ENCODE measurements at regions not wholly inside any gene's neighbourhood (a gene's known extent, or its start where the extent isn't known, plus 50 kb on each side); places are given as distances from the start of the nearest gene placed in this dataset.
A peak's percentile ranks its signal among the peaks of the same experiment; 100 is the strongest.
"Not testable (repeated sequence)": the region's sequence is repeated elsewhere in the genome, so short reads cannot be mapped to it uniquely, and the experiment has no call there.

DNA sequence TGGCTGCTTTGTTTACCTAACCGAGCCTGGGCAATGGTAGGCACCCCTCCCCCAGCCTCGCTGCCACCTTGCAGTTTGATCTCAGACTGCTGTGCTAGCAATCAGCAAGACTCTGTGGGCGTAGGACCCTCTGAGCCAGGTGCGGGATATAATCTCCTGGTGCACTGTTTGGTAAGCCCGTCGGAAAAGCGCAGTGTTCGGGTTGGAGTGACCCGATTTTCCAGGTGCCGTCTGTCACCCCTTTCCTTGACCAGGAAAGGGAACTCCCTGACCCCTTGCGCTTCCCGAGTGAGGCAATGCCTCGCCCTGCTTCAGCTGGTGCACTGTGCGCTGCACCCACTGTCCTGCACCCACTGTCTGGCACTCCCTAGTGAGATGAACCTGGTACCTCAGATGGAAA, 482.2 kb upstream of the SMC2 start:
- not testable (repeated sequence) for H3K4me3 ChIP-seq (ENCODE audit: low read length); H2AFZ ChIP-seq (ENCODE audit: low read depth, low read length); H3K36me3 ChIP-seq (ENCODE audit: insufficient read depth, low read length); H3K4me1 ChIP-seq (ENCODE audit: insufficient read depth, low read length); H3K27me3 ChIP-seq (ENCODE audit: insufficient read depth, low read length); H3K9me3 ChIP-seq (ENCODE audit: low read length)

DNA sequence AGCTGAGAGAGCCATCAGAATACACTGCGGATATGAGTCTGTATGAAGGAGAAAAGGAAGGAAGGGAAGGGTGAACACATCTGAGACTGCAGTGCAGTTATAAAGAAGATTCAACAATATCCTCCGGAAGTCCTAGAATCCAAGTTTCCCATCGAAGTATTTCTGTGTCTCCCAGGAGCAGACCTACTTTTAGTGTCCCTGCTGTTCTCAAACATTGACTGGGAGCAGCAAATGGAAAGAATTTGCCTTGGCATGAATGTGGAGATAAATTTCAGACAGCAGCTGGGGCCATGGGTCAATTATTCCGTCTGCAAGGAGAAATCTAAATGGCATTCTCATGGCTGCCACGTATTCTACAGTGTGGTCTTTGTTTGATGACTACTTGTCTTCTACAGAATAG, 478.1 kb upstream of the SMC2 start:
- Histone ChIP-seq H3K4me3 (ENCODE audit: low read length) (no peak overlapping the region), H2AFZ (ENCODE audit: low read depth, low read length) (no peak overlapping the region), H3K36me3 (ENCODE audit: insufficient read depth, low read length) (no peaks in the 10 kb centered on the region), H3K4me1 (ENCODE audit: insufficient read depth, low read length) (no peaks in the 10 kb centered on the region), H3K27me3 (ENCODE audit: insufficient read depth, low read length) (no peaks in the 10 kb centered on the region), H3K9me3 (ENCODE audit: low read length) (no peaks in the 10 kb centered on the region)

DNA sequence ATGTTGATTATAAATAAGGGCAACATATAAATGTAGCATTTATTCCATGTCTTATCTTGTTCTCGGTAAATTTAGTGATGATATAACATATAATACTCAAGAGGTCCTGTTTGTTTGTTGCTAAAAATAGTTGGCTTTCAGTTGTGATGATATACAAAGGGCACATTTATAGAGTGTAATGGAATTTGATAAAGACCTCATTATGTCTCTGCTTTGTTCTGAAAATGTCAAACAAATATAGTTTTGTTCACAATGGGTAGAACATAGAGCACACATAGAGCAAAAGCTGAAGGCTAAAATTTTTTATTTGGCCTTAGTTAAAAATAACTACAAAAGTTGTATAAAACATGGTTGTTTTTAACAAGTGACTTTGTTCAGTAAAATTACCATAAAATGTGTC, 477.1 kb upstream of the SMC2 start:
- Histone ChIP-seq H2AFZ (ENCODE audit: low read depth, low read length) (no peak overlapping the region), H3K36me3 (ENCODE audit: insufficient read depth, low read length) (no peaks in the 10 kb centered on the region), H3K4me3 (ENCODE audit: low read length) (no peak overlapping the region), H3K9me3 (ENCODE audit: low read length) (no peaks in the 10 kb centered on the region), H3K27me3 (ENCODE audit: insufficient read depth, low read length) (no peaks in the 10 kb centered on the region), H3K4me1 (ENCODE audit: insufficient read depth, low read length) (no peaks in the 10 kb centered on the region)

DNA sequence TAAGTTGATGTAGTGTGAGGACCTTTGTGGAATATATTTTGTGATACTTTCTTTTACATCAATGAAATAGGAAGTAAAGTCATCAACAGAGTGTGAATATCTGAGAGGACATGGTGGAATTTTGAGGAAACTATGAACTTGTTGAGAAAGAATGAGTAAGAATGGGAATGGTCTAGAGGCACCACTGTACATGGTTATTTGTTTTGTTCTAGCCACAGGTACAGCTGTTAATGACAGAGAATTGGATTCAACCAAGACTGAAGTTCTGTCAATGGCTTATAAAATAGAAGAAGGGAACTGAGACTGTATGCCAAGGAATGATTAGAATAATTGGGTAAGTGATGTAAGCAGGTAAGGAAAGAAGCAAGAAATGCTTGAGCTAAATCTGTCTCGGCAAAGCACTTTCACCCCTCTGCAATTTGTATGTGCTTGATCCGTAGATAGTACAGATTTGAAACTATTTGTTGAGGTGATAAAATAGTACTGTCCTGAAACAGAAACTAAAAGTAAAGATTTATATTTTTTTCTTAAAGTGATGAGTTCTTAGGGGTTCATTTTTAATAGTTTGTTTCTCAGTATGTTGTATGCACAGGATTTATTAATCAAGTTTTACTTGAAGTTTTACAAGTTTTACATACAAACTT, 468.8 kb upstream of the SMC2 start:
- H3K36me3 ChIP-seq (ENCODE audit: insufficient read depth, low read length) = no peaks in the 10 kb centered on the region

DNA sequence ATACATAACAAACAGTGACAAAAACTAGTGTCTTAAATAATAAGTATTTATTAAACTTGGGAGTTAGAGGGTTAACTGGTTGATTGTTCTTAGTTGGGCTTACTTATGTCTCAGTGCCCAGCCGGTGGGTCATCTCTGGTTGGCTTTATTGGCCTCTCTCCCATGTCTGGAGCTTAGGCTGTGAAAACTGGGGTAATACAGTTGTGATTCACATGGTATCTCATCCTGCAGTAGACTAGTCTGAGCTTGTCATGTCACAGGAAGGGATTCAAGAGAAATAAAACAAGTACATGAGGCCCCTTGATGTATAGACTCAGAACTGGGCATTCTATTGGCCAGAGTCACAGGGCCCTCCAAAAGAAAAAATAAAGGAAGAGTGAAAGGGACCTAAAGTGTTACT, 466.4 kb upstream of the SMC2 start:
- no peaks in the 10 kb centered on the region for H3K9me3 ChIP-seq (ENCODE audit: low read length)
- no peaks in the 10 kb centered on the region for H3K36me3 ChIP-seq (ENCODE audit: insufficient read depth, low read length)
- no peak overlapping the region for H2AFZ ChIP-seq (ENCODE audit: low read depth, low read length)
- H3K27me3 ChIP-seq (ENCODE audit: insufficient read depth, low read length) = no peaks in the 10 kb centered on the region
- no peak overlapping the region for H3K4me3 ChIP-seq (ENCODE audit: low read length)
- no peaks in the 10 kb centered on the region for H3K4me1 ChIP-seq (ENCODE audit: insufficient read depth, low read length)

More for the DNA sequence above, 468.8 kb upstream of the SMC2 start:
- H3K9me3 ChIP-seq (ENCODE audit: low read length) = no peaks in the 10 kb centered on the region
- H3K27me3 ChIP-seq (ENCODE audit: insufficient read depth, low read length) = no peaks in the 10 kb centered on the region
- H2AFZ ChIP-seq (ENCODE audit: low read depth, low read length) = no peak overlapping the region
- no peaks in the 10 kb centered on the region for H3K4me1 ChIP-seq (ENCODE audit: insufficient read depth, low read length)
- no peak overlapping the region for H3K4me3 ChIP-seq (ENCODE audit: low read length)

DNA sequence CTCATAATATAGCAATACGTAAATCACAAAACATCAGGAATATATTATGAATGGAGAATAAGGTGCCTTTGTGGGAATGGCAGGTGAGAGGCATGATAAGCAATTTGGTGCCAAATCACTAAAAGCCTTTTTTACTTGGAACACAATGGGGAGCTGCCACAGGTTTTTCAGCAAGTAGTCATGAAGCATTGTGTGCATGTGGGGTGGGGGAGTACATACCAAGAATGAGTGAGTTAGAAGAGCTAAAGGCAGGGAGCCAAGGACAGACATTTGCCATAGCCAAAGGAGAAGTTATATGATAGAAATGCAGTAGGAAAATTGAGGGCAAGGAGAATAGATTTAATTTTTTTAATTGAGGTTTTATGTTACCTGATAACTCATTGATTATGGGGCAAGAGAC, 445.0 kb upstream of the SMC2 start:
- no peak overlapping the region for H3K4me3 ChIP-seq (ENCODE audit: low read length)
- no peaks in the 10 kb centered on the region for H3K4me1 ChIP-seq (ENCODE audit: insufficient read depth, low read length)
- H3K36me3 ChIP-seq (ENCODE audit: insufficient read depth, low read length) = no peaks in the 10 kb centered on the region
- H3K27me3 ChIP-seq (ENCODE audit: insufficient read depth, low read length) = no peaks in the 10 kb centered on the region
- H3K9me3 ChIP-seq (ENCODE audit: low read length) = no peaks in the 10 kb centered on the region
- no peak overlapping the region for H2AFZ ChIP-seq (ENCODE audit: low read depth, low read length)

DNA sequence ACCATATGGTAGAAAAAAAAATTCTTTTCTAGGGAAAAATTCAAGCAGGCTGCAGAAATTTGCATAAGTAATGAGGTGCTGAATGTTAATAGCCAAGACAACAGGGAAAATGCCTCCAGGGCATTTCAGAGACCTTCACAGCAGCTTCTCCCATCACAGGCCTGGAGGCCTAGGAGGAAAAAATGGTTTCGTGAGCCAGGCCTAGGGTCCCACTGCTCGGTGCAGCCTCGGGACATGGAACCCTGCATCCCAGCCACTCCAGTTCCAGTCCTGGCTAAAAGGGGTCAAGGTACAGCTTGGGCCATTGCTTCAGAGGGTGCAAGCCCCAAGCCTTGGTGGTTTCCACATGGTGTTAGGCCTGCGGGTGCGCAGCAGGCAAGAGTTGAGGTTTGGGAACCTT, 436.0 kb upstream of the SMC2 start:
- Histone ChIP-seq H3K36me3 (ENCODE audit: insufficient read depth, low read length) (no peaks in the 10 kb centered on the region), H3K27me3 (ENCODE audit: insufficient read depth, low read length) (no peaks in the 10 kb centered on the region), H2AFZ (ENCODE audit: low read depth, low read length) (no peak overlapping the region), H3K4me1 (ENCODE audit: insufficient read depth, low read length) (no peaks in the 10 kb centered on the region), H3K9me3 (ENCODE audit: low read length) (no peaks in the 10 kb centered on the region), H3K4me3 (ENCODE audit: low read length) (no peak overlapping the region)

DNA sequence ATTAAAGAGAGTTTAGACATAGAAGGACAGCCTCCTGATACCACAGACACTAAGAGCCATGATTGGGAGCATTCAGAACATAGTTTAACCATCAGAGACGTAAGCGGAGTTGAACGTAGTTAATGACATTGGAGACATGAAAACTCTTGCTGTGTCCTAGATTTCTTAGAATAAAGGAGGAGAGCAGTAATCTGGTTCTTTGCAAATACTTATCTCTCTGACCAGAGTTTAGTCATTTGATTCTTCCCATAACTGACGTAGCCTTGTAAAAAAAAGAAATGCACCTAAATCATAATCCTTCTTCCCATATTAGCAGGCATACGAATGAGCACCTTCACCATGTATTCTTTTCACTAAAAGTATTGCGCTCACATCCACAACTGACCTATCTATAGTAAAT, 433.3 kb upstream of the SMC2 start:
- no peak overlapping the region for H2AFZ ChIP-seq (ENCODE audit: low read depth, low read length)
- H3K27me3 ChIP-seq (ENCODE audit: insufficient read depth, low read length) = no peaks in the 10 kb centered on the region
- no peaks in the 10 kb centered on the region for H3K9me3 ChIP-seq (ENCODE audit: low read length)
- H3K4me3 ChIP-seq (ENCODE audit: low read length) = no peak overlapping the region
- H3K4me1 ChIP-seq (ENCODE audit: insufficient read depth, low read length) = no peaks in the 10 kb centered on the region
- no peaks in the 10 kb centered on the region for H3K36me3 ChIP-seq (ENCODE audit: insufficient read depth, low read length)

DNA sequence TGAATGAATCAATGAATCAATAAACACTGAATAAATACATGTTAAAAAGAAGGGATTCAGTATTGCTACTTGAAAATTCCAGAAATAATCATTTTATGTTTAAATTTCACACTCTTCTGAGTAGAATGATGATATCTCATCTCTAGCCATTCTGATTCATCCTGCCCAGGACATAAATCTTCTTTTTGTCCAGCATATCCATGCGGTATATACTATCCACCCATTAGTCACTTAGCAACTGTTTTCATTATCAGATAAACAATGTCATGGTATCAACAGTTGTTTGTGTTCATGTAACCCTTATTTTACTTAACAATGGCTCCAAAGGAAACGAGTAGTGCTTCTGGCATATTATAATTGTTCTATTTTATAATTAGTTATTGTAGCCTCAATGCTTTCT, 432.4 kb upstream of the SMC2 start:
- Histone ChIP-seq H3K36me3 (ENCODE audit: insufficient read depth, low read length) (no peaks in the 10 kb centered on the region), H3K4me1 (ENCODE audit: insufficient read depth, low read length) (no peaks in the 10 kb centered on the region), H3K4me3 (ENCODE audit: low read length) (no peak overlapping the region), H3K27me3 (ENCODE audit: insufficient read depth, low read length) (no peaks in the 10 kb centered on the region), H2AFZ (ENCODE audit: low read depth, low read length) (no peak overlapping the region), H3K9me3 (ENCODE audit: low read length) (no peaks in the 10 kb centered on the region)

DNA sequence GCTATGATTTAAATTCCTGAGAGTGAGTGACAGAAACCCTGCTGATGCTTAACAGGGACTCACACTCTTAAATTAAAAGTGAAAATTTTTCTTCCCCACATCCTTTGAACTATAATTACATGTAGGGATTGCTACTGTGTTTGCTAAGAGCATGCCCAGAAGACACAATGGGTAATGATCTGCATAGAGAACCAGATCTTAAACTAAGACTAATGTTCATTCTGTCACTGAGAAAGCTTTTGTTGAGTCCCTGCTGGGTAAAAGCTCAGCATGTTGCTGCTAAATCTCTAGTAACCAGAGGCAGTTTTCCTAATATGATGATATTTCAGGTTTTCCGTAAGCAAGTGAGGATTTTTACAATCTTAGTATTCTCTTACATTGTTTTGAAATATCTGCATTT, 424.8 kb upstream of the SMC2 start:
- Histone ChIP-seq H3K27me3 (ENCODE audit: insufficient read depth, low read length) (no peaks in the 10 kb centered on the region), H3K9me3 (ENCODE audit: low read length) (no peaks in the 10 kb centered on the region), H3K4me3 (ENCODE audit: low read length) (no peak overlapping the region), H3K4me1 (ENCODE audit: insufficient read depth, low read length) (no peaks in the 10 kb centered on the region), H2AFZ (ENCODE audit: low read depth, low read length) (no peak overlapping the region), H3K36me3 (ENCODE audit: insufficient read depth, low read length) (no peaks in the 10 kb centered on the region)

DNA sequence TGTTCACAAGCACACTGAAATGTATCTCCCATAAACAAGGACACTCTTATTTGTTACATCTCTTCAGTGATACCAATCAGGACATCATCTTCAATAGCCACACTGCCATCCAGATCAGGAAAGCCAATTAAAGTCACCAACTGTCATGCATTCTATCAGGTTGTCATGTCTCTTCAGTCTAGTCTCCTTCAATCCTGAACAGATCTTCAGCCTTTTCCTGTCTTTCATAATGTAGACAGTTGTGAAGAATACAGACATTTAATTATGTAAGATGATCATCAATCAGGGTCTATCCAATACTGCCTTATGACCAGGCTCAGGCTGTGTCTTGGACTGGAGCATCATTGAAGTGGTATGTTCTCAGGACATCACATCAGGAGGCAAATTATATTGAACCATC, 419.8 kb upstream of the SMC2 start:
- H3K36me3 ChIP-seq (ENCODE audit: insufficient read depth, low read length) = no peaks in the 10 kb centered on the region
- no peaks in the 10 kb centered on the region for H3K4me1 ChIP-seq (ENCODE audit: insufficient read depth, low read length)
- no peaks in the 10 kb centered on the region for H3K9me3 ChIP-seq (ENCODE audit: low read length)
- no peak overlapping the region for H3K4me3 ChIP-seq (ENCODE audit: low read length)
- H2AFZ ChIP-seq (ENCODE audit: low read depth, low read length) = no peak overlapping the region
- H3K27me3 ChIP-seq (ENCODE audit: insufficient read depth, low read length) = no peaks in the 10 kb centered on the region

DNA sequence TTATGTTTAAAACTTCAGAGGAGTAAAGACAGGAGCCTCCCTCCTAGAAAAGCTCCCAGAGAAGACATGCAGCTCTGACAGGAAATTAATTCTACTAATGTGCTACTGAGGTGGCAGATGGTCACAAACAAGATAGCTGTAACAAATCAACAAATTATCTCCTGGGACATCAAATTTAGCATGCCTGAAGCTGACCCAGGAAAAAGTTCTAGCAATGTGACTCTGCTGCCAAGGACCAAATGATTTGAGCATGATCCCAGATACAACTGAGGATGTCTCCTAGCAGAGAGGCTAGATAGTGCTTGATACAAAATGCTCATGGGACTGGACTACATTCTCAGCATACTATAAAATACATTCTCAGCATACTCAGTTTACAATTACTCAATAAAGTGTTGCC, 413.5 kb upstream of the SMC2 start:
- no peaks in the 10 kb centered on the region for H3K36me3 ChIP-seq (ENCODE audit: insufficient read depth, low read length)
- no peak overlapping the region for H3K4me3 ChIP-seq (ENCODE audit: low read length)
- H2AFZ ChIP-seq (ENCODE audit: low read depth, low read length) = no peak overlapping the region
- H3K9me3 ChIP-seq (ENCODE audit: low read length) = no peaks in the 10 kb centered on the region
- no peaks in the 10 kb centered on the region for H3K4me1 ChIP-seq (ENCODE audit: insufficient read depth, low read length)
- no peaks in the 10 kb centered on the region for H3K27me3 ChIP-seq (ENCODE audit: insufficient read depth, low read length)

DNA sequence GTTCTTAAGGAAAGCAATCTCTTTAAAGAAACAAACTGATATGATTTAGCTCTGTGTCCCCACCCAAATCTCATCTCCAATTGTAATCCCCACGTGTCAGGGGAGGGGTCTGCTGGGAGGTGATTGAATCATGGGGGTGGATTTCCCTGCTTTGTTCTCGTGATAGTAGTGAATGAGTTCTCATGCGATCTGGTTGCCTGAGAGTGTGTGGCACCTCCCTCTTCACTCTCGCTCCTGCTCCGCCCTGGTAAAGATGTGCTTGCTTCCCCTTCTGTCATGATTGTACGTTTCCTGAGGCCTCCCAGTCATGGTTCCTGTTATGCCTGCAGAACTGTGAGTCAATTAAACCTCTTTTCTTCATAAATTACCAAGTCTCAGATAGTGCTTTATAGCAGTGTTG, 412.7 kb upstream of the SMC2 start:
- H3K36me3 ChIP-seq (ENCODE audit: insufficient read depth, low read length) = no peaks in the 10 kb centered on the region
- no peaks in the 10 kb centered on the region for H3K4me1 ChIP-seq (ENCODE audit: insufficient read depth, low read length)

DNA sequence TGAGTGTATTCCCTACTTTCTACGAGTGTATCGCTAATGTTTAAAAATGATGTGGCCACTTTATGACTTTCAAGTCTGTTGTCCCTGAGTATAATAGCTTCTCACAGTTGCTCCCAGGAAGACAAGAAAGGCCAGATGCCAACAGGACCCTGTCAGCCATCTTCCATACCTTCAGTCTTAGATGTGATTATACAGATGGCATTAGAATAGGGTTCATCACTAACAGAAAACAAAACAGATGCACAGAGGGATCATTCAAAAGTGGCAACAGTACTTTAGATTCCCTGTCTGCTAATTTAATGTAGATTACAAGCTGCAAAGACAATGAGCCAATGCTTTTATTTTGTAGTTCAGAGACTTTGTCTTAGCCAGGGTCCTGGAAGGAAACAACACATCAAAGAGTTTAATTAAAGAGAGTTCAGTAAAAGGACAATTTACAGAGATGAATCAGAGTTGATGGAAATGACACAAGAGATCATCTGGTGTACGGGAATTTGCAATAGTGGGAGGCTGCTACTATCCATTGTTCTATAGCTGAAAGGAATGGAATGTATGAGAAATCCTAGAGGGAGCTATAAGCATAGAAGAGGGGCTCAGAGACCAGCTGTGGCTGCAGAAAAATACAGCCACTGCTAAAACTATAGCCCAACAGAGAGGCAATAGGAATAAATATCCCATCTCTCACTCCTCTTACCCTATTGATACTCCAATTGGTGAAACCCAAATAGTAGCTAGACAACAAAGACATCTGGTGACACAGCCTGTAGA, 393.7 kb upstream of the SMC2 start:
- no peaks in the 10 kb centered on the region for H3K27me3 ChIP-seq (ENCODE audit: insufficient read depth, low read length)
- H3K4me1 ChIP-seq (ENCODE audit: insufficient read depth, low read length) = peaks cover 6% of the 10 kb centered on the region
- no peaks in the 10 kb centered on the region for H3K9me3 ChIP-seq (ENCODE audit: low read length)
- peak overlapping the region; percentile 2 for H2AFZ ChIP-seq (ENCODE audit: low read depth, low read length)
- no peak overlapping the region for H3K4me3 ChIP-seq (ENCODE audit: low read length)
- no peaks in the 10 kb centered on the region for H3K36me3 ChIP-seq (ENCODE audit: insufficient read depth, low read length)

More for the DNA sequence above, 412.7 kb upstream of the SMC2 start:
- Histone ChIP-seq H3K27me3 (ENCODE audit: insufficient read depth, low read length) (no peaks in the 10 kb centered on the region), H3K4me3 (ENCODE audit: low read length) (no peak overlapping the region), H2AFZ (ENCODE audit: low read depth, low read length) (no peak overlapping the region), H3K9me3 (ENCODE audit: low read length) (no peaks in the 10 kb centered on the region)

All from neuron (in vitro differentiated cells).